ENCODE measurements at regions not wholly inside any gene's neighbourhood (a gene's known extent, or its start where the extent isn't known, plus 50 kb on each side); places are given as distances from the start of the nearest gene placed in this dataset.

GRCh38 chr5:86118542-86118941 is 499.2 kb upstream of the COX7C start:
- Histone ChIP-seq H2BK20ac (ENCODE audit: low read length) (no peak overlapping the region), H3K79me1 (ENCODE audit: low read depth, low read length) (no peaks in the 10 kb centered on the region), H3K4me1 (replicated peaks in 1 of 4; ENCODE audit: control insufficient read depth in 3 of 4, insufficient read depth in 4 of 4, low read length in 3 of 4) (no peaks in the 10 kb centered on the region), H2BK120ac (replicated peaks; ENCODE audit: low read depth, low read length) (no peak overlapping the region), H3K9me3 (ENCODE audit: insufficient read depth in 2 of 2, low read depth in 1 of 2, low read length in 1 of 2) (no peaks in the 10 kb centered on the region), H4K91ac (replicated peaks; ENCODE audit: insufficient read length, low read length) (no peak overlapping the region), H4K8ac (ENCODE audit: extremely low read depth, insufficient read depth, low read length) (no peak overlapping the region), H3K23ac (ENCODE audit: insufficient read length) (no peak overlapping the region), H2AFZ (ENCODE audit: low read length) (no peak overlapping the region), H2BK5ac (ENCODE audit: low read depth, low read length) (no peak overlapping the region), H3K4me2 (ENCODE audit: insufficient read depth in 1 of 2, low read depth in 2 of 2, low read length in 2 of 2) (no peak overlapping the region), H4K5ac (ENCODE audit: insufficient read length, low read depth, low read length) (no peak overlapping the region), H3K14ac (ENCODE audit: insufficient read length) (no peak overlapping the region), H2BK12ac (ENCODE audit: low read depth, low read length) (no peak overlapping the region), H4K20me1 (replicated peaks in 1 of 2; ENCODE audit: control insufficient read depth in 1 of 2, insufficient read depth in 2 of 2, low read length in 2 of 2) (no peaks in the 10 kb centered on the region), H3K27ac (ENCODE audit: low read depth, low read length) (no peak overlapping the region), H3K27me3 (replicated peaks in 1 of 4; ENCODE audit: control insufficient read depth in 3 of 4, extremely low read depth in 1 of 4, insufficient read depth in 3 of 4, low read length in 3 of 4) (no peaks in the 10 kb centered on the region), H3K36me3 (ENCODE audit: control insufficient read depth in 2 of 4, insufficient read depth in 4 of 4, low read length in 3 of 4) (no peaks in the 10 kb centered on the region), H3K23me2 (ENCODE audit: low read depth, low read length) (peaks cover 2% of the 10 kb centered on the region; the same call in 1 of the 2 replicates), H3K9ac (replicated peaks in 1 of 4; ENCODE audit: extremely low read depth in 1 of 4, low read depth in 3 of 4, low read length in 3 of 4) (no peak overlapping the region), H3K18ac (ENCODE audit: extremely low read depth, low read length) (no peak overlapping the region), H2AK5ac (ENCODE audit: low read depth, low read length) (no peak overlapping the region), H3K56ac (replicated peaks; ENCODE audit: insufficient read length, low read depth, low read length) (no peak overlapping the region), H2BK15ac (ENCODE audit: low read length) (no peak overlapping the region), H3K4me3 (ENCODE audit: extremely low read depth in 1 of 4, insufficient read depth in 2 of 4, low read depth in 3 of 4, low read length in 4 of 4) (no peak overlapping the region), H3K4ac (replicated peaks; ENCODE audit: insufficient read length, low read depth, low read length) (no peak overlapping the region), H3K79me2 (ENCODE audit: control insufficient read depth in 1 of 2, insufficient read depth in 2 of 2, low read length in 2 of 2) (no peaks in the 10 kb centered on the region)
- no peak for FAIRE-seq
- no peak for TF ChIP-seq GABPA (IDR thresholded peaks at IDR 0.05; ENCODE audit: borderline replicate concordance, insufficient read depth, low read length)
- no peak for TF ChIP-seq FOSL1 (IDR thresholded peaks at IDR 0.05; ENCODE audit: insufficient read depth, low read depth, low read length)
- no peak for TF ChIP-seq RBBP5 (IDR thresholded peaks at IDR 0.05; ENCODE audit: borderline replicate concordance, low read depth, low read length)
- no peak for TF ChIP-seq EZH2 (IDR thresholded peaks at IDR 0.05; ENCODE audit: low read depth, low read length, severe bottlenecking)
- TF ChIP-seq CHD1 (IDR thresholded peaks at IDR 0.05; ENCODE audit: low read depth, low read length): no peak
- peak in 1 of 3 experiments; percentile 2; a peak in 1 of 4 replicates for TF ChIP-seq CTCF (IDR thresholded peaks at IDR 0.05; ENCODE audit: control extremely low read depth in 1 of 3, insufficient read depth in 1 of 3, low read depth in 1 of 3, low read length in 3 of 3)
- POLR2A ChIA-PET (ENCODE audit: partially characterized antibody): no interaction called here
- CTCF ChIA-PET (ENCODE audit: partially characterized antibody): interaction anchor here (1.0 to 1.4 kb wide), 3 partner anchors 12 to 20 kb away, joined by 3 read pairs; no protein-coding TSS in a partner anchor
- 88% methylated on average over 1 of the region's 1 CpG; no CpG with 5 or more reads in 1 of the 2 experiments for WGBS, 2 experiments (ENCODE audit: extremely low coverage in 1 of 2, insufficient coverage in 1 of 2, insufficient read length in 1 of 2, insufficient replicate concordance in 2 of 2, low coverage in 1 of 2, low lambda C conversion rate in 2 of 2, missing lambda C conversion rate in 1 of 2)
- no peak for DNase-seq (ENCODE audit: low read depth in 1 of 2, low spot score in 2 of 2)

Data from H1 (cell line).